ENCODE measurements at regions not wholly inside any gene's neighbourhood (a gene's known extent, or its start where the extent isn't known, plus 50 kb on each side); places are given as distances from the start of the nearest gene placed in this dataset.
"Not testable (repeated sequence)": the region's sequence is repeated elsewhere in the genome, so short reads cannot be mapped to it uniquely, and the experiment has no call there.

DNA sequence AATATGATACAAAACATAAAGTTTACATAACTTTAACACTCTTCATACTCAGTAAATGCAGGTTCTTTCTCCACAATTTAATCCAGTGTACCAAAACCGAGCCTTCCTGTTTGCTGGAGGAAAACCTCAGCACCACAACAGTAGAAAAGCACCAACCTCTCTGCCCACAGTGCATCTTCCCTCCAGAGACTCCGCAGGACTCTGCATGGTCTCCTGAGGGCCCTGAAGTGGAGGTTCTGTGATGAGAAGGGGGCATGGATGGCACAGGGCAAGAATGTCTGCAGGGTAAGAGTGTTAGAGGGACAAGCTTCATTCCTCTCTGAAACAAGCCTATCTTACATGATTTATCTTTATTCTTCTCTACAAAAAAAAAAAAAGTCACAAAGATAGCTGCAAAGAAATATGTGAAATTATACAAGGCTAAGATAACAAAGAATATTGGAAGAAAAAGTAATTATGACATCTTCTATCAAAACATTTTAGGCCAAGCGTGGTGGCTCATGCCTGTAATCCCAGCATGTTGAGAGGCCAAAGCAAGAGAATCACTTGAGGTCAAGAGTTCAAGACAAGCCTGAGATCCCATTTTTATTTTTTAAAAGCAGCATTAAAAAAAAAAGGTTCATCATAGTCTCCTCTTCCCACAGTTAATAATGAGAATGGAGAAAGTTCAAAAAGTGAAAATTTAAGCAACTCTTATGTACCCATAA, 102.0 kb downstream of the VPREB1 start:
- DNase-seq = no peak

GRCh38 chr22:22348127-22348814, 103.7 kb downstream of the VPREB1 start:
- DNase-seq = no peak

- DNase-seq = no peak
Measured at GRCh38 chr22:22348815-22349454, 104.3 kb downstream of the VPREB1 start.

DNA sequence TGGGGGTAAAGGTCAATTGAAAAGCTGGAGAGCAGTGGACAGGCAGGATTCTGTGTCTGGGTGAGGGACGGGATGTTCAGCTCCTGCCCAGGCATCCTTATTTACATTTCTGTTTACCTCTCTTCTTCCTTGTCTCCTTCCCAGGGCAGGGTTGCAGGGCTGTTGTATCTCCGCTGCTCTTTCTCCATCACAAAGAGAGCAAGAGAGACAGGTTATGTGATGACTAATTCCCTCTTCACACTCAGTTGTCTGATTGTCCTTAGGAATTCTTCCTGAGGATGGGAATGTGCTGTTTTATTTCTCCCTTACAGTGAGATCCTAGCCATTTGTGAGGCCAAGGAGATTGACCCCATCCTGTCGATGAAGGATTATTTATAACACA, 104.9 kb downstream of the VPREB1 start:
- no peak for DNase-seq

GRCh38 chr22:22351366-22351765, 106.8 kb downstream of the VPREB1 start:
- no peak for DNase-seq

GRCh38 chr22:22352371-22352999, 107.9 kb downstream of the VPREB1 start:
- no peak for DNase-seq

DNA sequence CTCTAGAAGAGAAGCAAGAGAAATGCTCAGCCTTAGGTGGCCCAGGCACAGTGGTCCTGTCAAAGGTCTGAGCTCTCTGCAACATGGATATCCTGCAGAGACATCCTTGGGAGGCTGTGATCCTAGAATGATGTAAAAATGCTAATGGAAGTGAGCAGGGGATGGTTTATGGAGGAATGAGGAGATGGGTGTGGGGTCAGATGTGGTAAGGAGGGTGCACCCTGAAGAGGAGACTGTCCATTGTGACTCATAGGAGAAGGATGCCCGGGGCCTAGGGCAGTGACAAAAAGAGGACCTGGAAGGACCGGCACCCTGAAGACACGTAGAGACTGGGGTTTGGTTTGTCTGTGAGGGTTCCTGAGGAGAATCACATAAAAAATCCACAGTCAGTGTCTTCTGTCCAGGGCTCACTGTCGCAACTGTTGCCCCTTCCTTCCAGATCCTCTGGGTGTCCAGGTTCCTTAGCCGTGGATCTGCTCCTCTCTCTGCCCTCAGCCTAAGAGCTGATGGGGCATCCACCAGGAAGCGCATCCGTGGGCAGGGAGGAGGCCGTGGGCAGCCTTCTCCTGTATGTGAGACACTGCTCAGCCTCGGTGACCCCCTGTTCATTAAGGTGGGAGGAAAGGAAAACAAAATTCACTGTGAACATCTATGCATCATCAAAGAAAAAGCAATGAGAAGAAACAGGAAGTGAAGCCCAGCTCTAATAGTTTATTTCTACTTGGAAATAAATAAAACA, 110.7 kb downstream of the VPREB1 start:
- DNase-seq = no peak

DNA sequence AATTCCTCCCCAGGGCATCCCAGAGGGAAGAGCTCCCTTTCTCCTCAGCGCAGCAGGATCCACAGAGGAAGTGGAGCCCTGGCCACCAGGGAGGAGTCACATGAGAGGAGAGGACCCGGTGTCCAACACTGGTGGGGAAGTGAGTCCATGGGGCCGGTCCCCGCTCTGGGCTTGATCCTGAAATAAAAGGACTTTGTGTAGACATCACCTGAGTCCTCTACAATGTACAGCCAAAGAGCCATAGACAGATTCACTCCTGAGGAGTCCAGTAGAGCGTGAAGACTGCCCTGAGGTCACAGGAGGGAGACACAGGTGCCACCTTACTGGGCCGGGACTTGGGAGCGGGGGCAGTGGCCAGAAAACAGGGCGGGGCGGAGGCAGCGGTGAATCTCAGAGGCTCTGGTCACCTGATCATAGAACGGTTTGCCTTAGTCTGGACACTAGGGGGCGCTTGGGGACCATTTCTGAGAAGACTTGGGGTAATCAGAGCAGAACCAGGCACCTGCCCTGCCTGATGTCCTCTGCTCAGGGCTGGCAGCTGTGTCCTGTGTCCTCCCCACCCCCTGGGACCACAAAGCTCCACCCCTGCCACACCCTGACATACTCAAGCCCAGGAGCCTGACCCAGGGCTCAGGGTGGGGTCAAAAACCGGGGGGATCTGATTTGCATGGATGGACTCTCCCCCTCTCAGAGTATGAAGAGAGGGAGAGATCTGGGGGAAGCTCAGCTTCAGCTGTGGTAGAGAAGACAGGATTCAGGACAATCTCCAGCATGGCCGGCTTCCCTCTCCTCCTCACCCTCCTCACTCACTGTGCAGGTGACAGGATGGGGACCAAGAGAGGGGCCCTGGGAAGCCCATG, 112.7 kb downstream of the VPREB1 start:
- DNase-seq = no peak

GRCh38 chr22:22358152-22358551, 113.6 kb downstream of the VPREB1 start:
- no peak for DNase-seq

DNA sequence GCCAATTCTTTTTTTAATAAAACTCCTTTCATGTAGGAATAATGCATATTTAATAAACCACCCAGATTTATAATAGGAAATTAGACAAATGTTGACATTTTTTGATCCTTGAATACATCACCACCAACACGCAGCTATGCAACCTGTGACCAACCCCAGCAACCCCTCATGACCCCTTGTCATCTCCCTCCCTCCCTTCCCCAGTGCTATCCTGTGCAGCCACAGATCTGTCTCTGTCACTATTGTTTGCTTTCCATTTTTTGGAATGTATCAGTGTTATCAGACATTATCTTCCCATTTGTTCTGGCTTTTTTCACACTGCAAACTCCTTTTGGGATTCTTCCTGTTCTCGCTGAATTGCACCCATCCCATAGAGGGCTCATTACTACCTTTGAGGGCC, 114.1 kb downstream of the VPREB1 start:
- no peak for DNase-seq

GRCh38 chr22:22359465-22359864, 114.9 kb downstream of the VPREB1 start:
- no peak for DNase-seq

- no peak for DNase-seq
Measured at GRCh38 chr22:22360014-22360413, 115.4 kb downstream of the VPREB1 start.

- no peak for DNase-seq
Measured at GRCh38 chr22:22362311-22362710, 117.7 kb downstream of the VPREB1 start.

- DNase-seq = no peak
Measured at GRCh38 chr22:22362936-22363335, 118.3 kb downstream of the VPREB1 start.

DNA sequence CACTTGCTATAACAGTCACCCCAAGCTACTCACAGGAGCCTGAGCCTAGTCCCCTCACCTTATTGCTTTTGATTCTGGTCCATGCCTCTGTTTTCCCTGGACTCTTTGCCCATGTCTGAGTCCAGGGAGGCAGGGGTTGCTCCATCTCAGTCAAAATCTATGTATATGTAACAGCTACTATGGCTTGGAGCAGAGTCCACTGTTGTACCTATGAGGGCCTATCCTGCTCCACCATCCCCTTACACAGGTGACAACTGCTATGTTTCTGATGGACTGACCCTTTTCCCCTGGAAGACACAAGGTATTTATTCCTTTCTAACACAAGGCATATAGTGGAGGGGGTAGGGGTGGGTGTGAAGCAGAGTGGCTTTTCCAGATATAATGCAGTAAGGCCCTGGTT, 119.6 kb downstream of the VPREB1 start:
- no peak for DNase-seq

- DNase-seq = no peak
Measured at GRCh38 chr22:22366537-22366936, 122.0 kb downstream of the VPREB1 start.

- DNase-seq = no peak
Measured at GRCh38 chr22:22368516-22368915, 123.9 kb downstream of the VPREB1 start.

- not testable (repeated sequence) for DNase-seq
Measured at GRCh38 chr22:22369219-22369963, 124.8 kb downstream of the VPREB1 start.

- DNase-seq = no peak
Measured at GRCh38 chr22:22369964-22370270, 125.3 kb downstream of the VPREB1 start.

DNA sequence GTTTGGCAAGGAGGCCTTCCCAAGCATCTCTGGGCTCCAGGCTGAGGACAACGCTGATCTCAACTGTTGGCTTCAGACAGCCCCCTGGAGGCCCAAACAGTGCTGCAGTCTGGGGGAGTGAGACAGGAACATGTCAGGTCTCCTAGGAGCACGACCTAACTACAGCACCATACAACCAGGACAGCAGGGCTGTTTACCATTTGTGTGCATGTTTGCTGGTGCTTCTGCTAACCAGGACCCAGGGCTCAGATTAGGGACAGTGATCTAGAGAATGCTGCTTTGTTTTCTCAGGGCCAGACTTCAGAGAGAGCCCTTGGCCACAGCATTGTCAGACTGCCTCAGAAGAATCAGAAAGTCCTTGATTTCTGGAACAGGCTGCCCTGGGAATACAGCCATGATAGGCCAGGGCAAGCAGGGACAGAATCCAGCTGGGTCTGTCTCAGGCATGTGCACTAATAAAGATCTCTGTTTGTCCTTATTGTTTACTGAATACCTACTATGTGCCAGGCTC, 126.5 kb downstream of the VPREB1 start:
- DNase-seq = no peak

DNA sequence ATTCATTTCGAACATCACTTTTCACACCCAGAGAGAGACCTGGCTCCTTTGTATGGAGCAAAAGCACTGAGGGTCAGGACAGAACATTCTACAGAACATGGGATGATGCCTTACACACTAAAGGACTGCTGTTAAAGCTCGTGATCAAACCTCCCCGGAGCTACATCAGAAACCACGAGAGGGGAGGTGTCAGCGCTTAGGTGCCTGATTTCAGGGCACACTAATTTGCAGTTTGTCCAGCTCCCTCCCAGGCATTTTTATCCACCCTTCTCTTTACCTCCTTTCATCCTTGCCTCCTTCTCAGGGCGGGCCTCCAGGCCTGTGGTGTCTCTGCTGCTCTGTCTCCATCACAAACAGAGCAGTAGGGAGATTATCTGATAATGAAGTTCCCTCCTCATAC, 127.5 kb downstream of the VPREB1 start:
- DNase-seq = no peak

Measured in skin of body (tissue), 1 donor.